HUDEP-2 (cell line): ENCODE measurements at regions not wholly inside any gene's neighbourhood (a gene's known extent, or its start where the extent isn't known, plus 50 kb on each side); places are given as distances from the start of the nearest gene placed in this dataset.
"Not testable (repeated sequence)": the region's sequence is repeated elsewhere in the genome, so short reads cannot be mapped to it uniquely, and the experiment has no call there.

Experiments used
- DNase-seq, 76 experiments: peaks; one replicate each; lab custom pipeline; 2025; ENCODE audit not compliant: unreplicated experiment in 76 of 76; lab: John Stamatoyannopoulos, UW

- no peak for DNase-seq
Observed at GRCh38 chr14:103230021-103230420, 104.0 kb upstream of the EIF5 start.

DNA sequence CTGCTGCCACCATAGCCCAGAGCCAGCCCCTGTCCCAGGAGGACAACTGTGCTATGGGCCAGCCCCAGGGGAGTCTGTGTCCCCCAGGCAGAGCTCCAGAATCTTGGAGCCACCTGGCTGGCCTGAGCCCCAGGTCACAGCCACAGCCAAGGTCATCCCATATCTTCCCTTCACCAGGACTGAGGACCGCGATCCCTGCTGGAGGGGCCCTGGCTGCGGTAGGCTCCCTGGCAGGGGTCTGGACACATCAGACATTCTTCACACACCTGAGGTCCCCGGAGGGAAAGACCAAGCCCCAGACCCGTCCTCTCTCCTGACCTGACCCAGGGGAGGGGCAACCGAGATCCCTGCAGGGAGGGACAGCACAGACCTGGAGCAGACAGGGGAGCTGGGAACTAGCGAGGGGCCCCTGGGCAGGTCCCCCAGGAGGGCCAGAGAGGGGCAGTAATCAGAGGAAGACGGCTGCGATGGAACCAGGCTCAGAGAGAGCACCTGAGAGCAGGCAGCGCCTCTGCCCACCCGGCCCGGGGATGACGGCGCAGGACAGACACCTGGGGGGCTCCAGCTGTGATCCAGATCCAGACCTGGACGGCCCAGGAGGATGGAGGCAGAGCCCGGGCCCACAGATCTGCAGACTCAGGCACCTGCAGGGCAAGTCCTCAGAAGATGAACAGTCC lies 103.2 kb upstream of the EIF5 start:
- DNase-seq, result no peak

- no peak for DNase-seq
Observed at GRCh38 chr14:103231376-103232019, 102.5 kb upstream of the EIF5 start.

- peak in 7 of 76 experiments; percentile 2 to 23 (median 4) for DNase-seq
Observed at GRCh38 chr14:103232031-103232808, 101.8 kb upstream of the EIF5 start.

GRCh38 chr14:103232831-103233319 lies 101.2 kb upstream of the EIF5 start:
- DNase-seq, result no peak

DNA sequence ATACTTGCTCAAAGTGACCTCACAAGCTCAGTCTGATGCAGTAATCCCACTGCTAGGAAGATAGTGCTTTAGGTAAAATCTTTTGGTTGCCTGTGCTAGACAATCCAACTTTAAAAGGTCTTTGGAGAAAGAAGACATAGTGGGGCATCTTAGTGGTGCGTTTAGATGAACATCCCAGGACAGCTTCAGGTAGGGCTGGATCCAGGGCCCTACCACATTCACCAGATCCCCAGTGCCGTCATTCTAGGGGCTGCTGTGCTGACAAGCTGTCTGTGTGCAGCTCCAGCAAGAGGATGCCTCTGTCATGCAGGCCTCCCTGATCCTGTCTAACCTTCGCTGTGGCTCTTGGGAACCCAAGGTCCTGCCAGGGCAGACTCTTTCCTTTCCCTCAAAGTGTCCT lies 100.7 kb upstream of the EIF5 start:
- DNase-seq, result no peak

GRCh38 chr14:103234826-103235225 lies 99.2 kb upstream of the EIF5 start:
- not testable (repeated sequence) for DNase-seq

DNA sequence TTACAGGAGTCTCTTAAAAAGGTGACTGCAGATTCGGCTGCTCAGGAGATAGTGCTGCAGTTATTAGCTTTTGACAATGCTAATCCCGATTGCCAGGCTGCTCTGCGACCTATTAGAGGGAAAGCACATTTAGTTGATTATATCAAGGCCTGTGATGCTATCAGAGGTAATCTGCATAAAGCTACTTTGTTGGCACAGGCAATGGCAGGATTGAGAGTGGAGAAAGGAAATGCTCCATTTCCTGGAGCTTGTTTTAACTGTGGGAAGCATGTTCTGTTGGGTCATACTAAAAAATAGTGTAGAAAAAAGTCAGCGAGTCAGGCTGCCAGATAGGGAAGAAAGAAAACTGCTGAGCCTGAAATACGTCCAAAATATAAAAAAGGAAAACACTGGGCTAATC lies 98.5 kb upstream of the EIF5 start:
- not testable (repeated sequence) for DNase-seq

DNA sequence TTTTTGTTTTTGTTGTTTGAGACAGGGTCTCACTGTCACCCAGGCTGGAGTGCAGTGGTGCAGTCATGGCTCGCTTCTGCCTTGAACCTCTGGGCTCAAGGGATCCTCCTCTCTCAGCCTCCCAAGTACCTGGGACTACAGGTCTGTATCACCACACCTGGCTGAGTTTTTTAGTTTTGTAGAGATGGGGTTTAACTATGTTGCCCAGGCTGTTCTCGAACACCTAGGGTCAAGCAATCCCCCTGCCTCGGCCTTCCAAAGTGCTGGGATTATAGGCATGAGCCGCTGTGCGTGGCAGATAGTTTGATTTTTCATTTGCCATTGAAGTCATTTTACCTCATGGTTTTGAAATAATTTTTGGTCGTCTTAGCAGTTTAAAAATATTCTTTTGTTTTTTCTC lies 94.3 kb upstream of the EIF5 start:
- no peak for DNase-seq

- DNase-seq, result no peak
Observed at GRCh38 chr14:103241531-103241930, 92.5 kb upstream of the EIF5 start.

GRCh38 chr14:103243764-103244737 lies 90.0 kb upstream of the EIF5 start:
- DNase-seq, result no peak

DNA sequence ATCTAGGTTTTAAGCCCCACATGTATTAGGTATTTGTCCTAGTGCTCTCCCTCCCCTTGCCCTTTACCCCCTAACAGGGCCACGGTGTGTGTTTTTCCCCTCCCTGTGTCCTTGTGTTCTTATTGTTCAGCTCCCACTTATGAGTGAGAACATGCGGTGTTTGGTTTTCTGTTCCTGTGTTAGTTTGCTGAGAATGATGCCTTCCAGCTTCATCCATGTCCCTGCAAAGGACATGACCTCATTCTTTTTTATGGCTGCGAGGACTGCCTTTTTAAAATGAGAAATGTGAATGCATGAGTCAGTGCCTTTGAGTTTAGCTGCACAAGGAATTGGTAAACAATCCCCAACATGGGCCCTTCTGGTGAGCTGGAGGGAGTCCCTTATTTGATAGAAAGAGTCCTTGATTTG lies 88.4 kb upstream of the EIF5 start:
- DNase-seq, result not testable (repeated sequence)

- no peak for DNase-seq
Observed at GRCh38 chr14:103246070-103246469, 88.0 kb upstream of the EIF5 start.

GRCh38 chr14:103247169-103247606 lies 86.8 kb upstream of the EIF5 start:
- no peak for DNase-seq

GRCh38 chr14:103250181-103250580 lies 83.9 kb upstream of the EIF5 start:
- no peak for DNase-seq

- DNase-seq, result no peak
Observed at GRCh38 chr14:103250874-103251273, 83.2 kb upstream of the EIF5 start.

- DNase-seq, result no peak
Observed at GRCh38 chr14:103255555-103255954, 78.5 kb upstream of the EIF5 start.

GRCh38 chr14:103256406-103256805 lies 77.6 kb upstream of the EIF5 start:
- DNase-seq, result no peak

- no peak for DNase-seq
Observed at GRCh38 chr14:103257211-103257962, 76.7 kb upstream of the EIF5 start.

GRCh38 chr14:103258211-103258610 lies 75.8 kb upstream of the EIF5 start:
- DNase-seq, result no peak
